A673 (cell line): ENCODE measurements at regions not wholly inside any gene's neighbourhood (a gene's known extent, or its start where the extent isn't known, plus 50 kb on each side); places are given as distances from the start of the nearest gene placed in this dataset.

Experiments used
- BruUV-seq: library from RNA; stranded (reverse); fragments of 400-500 nt; replicated peaks from 2 replicates; lab custom pipeline; 2021; lab: Mats Ljungman, UMichigan
- CTCF ChIA-PET: fragments of 300-600 bp; sonication (Branson Sonifier 250); formaldehyde crosslinking; loops from one replicate; lab custom pipeline; 2022; ENCODE audit warnings: antibody characterized with exemption; lab: Charles Lee
- POLR2A ChIA-PET: fragments of 300-600 bp; sonication (Branson Sonifier 250); formaldehyde crosslinking; loops from one replicate; lab custom pipeline; 2022; ENCODE audit warnings: antibody characterized with exemption; ENCODE audit not compliant: low non-redundant PET; lab: Charles Lee
- DNase-seq: peaks from one replicate; pipeline ENCODE4 v3.0.0-alpha.2; 2015; ENCODE audit warnings: low spot score
- H3K27ac ChIP-seq: fragments of 200-600 bp; sonication (generic); 2 replicates; pipeline ENCODE4 v1.5.1; 2016; ENCODE audit warnings: mixed run types, low read depth, mild to moderate bottlenecking, mixed read lengths, antibody characterized with exemption, low read length; ENCODE audit not compliant: poor library complexity, severe bottlenecking
- H3K27me3 ChIP-seq: fragments of 200-600 bp; sonication (generic); replicated peaks from 2 replicates; pipeline ENCODE4 v1.6.1; 2017; ENCODE audit warnings: mixed run types, low read depth, mild to moderate bottlenecking, mixed read lengths, antibody characterized with exemption, low read length; ENCODE audit not compliant: insufficient read depth, poor library complexity
- H3K36me3 ChIP-seq: fragments of 200-600 bp; sonication (generic); 2 replicates; pipeline ENCODE4 v1.6.1; 2016; ENCODE audit warnings: mixed run types, mild to moderate bottlenecking, mixed read lengths, antibody characterized with exemption, low read length; ENCODE audit not compliant: insufficient read depth, poor library complexity, severe bottlenecking
- H3K4me1 ChIP-seq: fragments of 200-600 bp; sonication (generic); 2 replicates; pipeline ENCODE4 v1.6.1; 2017; ENCODE audit warnings: mixed run types, mild to moderate bottlenecking, mixed read lengths, antibody characterized with exemption, low read length; ENCODE audit not compliant: insufficient read depth, poor library complexity, severe bottlenecking
- H3K4me3 ChIP-seq: fragments of 200-600 bp; sonication (generic); 2 replicates; pipeline ENCODE4 v1.5.1; 2016; ENCODE audit warnings: low read depth, mixed run types, mild to moderate bottlenecking, mixed read lengths, low read length; ENCODE audit not compliant: poor library complexity, severe bottlenecking
- H3K9me3 ChIP-seq: fragments of 200-600 bp; sonication (generic); 2 replicates; pipeline ENCODE4 v1.6.1; 2016; ENCODE audit warnings: mixed run types, low read depth, mild to moderate bottlenecking, mixed read lengths, antibody characterized with exemption, low read length; ENCODE audit not compliant: poor library complexity, severe bottlenecking
- CTCF ChIP-seq: fragments of 300-800, 200-600 bp; sonication (generic); conservative IDR thresholded peaks from 2 replicates; pipeline ENCODE4 v1.5.1; 2017; ENCODE audit warnings: low read depth, mild to moderate bottlenecking, antibody characterized with exemption, low read length, moderate library complexity, mixed read lengths
- EZH2 ChIP-seq: fragments of 200-600 bp; sonication (generic); IDR thresholded peaks from 2 replicates; pipeline ENCODE4 v1.6.1; 2017; ENCODE audit warnings: borderline replicate concordance, low read depth, mild to moderate bottlenecking, mixed read lengths, antibody characterized with exemption, low read length; ENCODE audit not compliant: poor library complexity, severe bottlenecking
- intact Hi-C: fragments of 100-400 bp; cut with micrococcal nuclease; formaldehyde crosslinking; loops from one replicate; pipeline ENCODE4 v1.10.0; 2022; ENCODE audit not compliant: unreplicated experiment

GRCh38 chr7:46522354-46522906 lies 601.4 kb upstream of the IGFBP3 start:
- BruUV-seq: no TSS peak
- ChIA-PET CTCF (no interaction called here), POLR2A (no interaction called here)
- Histone ChIP-seq H3K9me3 (peaks cover 7% of the 10 kb centered on the region), H3K36me3 (no peaks in the 10 kb centered on the region), H3K4me1 (no peaks in the 10 kb centered on the region), H3K27ac (no peak overlapping the region), H3K4me3 (no peak overlapping the region), H3K27me3 (no peaks in the 10 kb centered on the region)
- intact Hi-C loops: no loop called here
- TF ChIP-seq EZH2 (no peak), CTCF (no peak)
- DNase-seq: no peak

- no peaks in the 10 kb centered on the region for H3K27me3 ChIP-seq
- no peak overlapping the region for H3K27ac ChIP-seq
- ChIA-PET CTCF (no interaction called here), POLR2A (no interaction called here)
- intact Hi-C loops: no loop called here
- no peak overlapping the region for H3K4me3 ChIP-seq
- peaks cover 5% of the 10 kb centered on the region for H3K9me3 ChIP-seq
- no TSS peak for BruUV-seq
- no peak for DNase-seq
- no peaks in the 10 kb centered on the region for H3K4me1 ChIP-seq
- no peaks in the 10 kb centered on the region for H3K36me3 ChIP-seq
- TF ChIP-seq EZH2: no peak
- TF ChIP-seq CTCF: no peak
Measured at GRCh38 chr7:46518713-46519112, 597.6 kb upstream of the IGFBP3 start.

GRCh38 chr7:46515844-46516590 lies 594.9 kb upstream of the IGFBP3 start:
- CTCF ChIA-PET: no interaction called here
- TF ChIP-seq CTCF: no peak
- TF ChIP-seq EZH2: no peak
- peaks cover 5% of the 10 kb centered on the region for H3K9me3 ChIP-seq
- no TSS peak for BruUV-seq
- H3K4me3 ChIP-seq: no peak overlapping the region
- intact Hi-C loops: no loop called here
- POLR2A ChIA-PET: no interaction called here
- no peaks in the 10 kb centered on the region for H3K4me1 ChIP-seq
- no peak for DNase-seq
- H3K27ac ChIP-seq: no peak overlapping the region
- H3K27me3 ChIP-seq: no peaks in the 10 kb centered on the region
- H3K36me3 ChIP-seq: no peaks in the 10 kb centered on the region
